AG04450 (cell line): ENCODE measurements at regions not wholly inside any gene's neighbourhood (a gene's known extent, or its start where the extent isn't known, plus 50 kb on each side); places are given as distances from the start of the nearest gene placed in this dataset.

Experiments
- CTCF ChIA-PET: fragments of 300-600, 350-600 bp; formaldehyde crosslinking; extraction: SDS; loops from one replicate; lab custom pipeline; 2022; ENCODE audit warnings: antibody characterized with exemption, inconsistent platforms; lab: Charles Lee
- POLR2A ChIA-PET: fragments of 350-600 bp; formaldehyde crosslinking; extraction: SDS; loops from one replicate; lab custom pipeline; 2021; ENCODE audit warnings: antibody characterized with exemption, inconsistent platforms; lab: Yijun Ruan, JAX
- DNase-seq: peaks from one replicate; pipeline ENCODE4 v3.0.0-alpha.2; 2011; ENCODE audit warnings: low read depth, low spot score
- H3K27ac ChIP-seq: one replicate; pipeline ENCODE4 v1.5.1; 2012; ENCODE audit warnings: low read depth, low read length, control low read depth
- H3K27me3 ChIP-seq: one replicate; pipeline ENCODE4 v1.6.0; 2012; ENCODE audit warnings: low read length; ENCODE audit not compliant: control insufficient read depth, insufficient read depth
- H3K4me3 ChIP-seq: 2 replicates; pipeline ENCODE4 v1.5.1; 2011; ENCODE audit warnings: mild to moderate bottlenecking, low read depth, low read length, control low read depth
- H3K9me3 ChIP-seq: 2 replicates; pipeline ENCODE4 v1.5.1; 2012; ENCODE audit warnings: low read length; ENCODE audit not compliant: control insufficient read depth, insufficient read depth
- TF ChIP-seq, protein P1 (sequence below): IDR thresholded peaks from 2 replicates; pipeline ENCODE4 v1.5.1; 2011; ENCODE audit warnings: low read depth, low read length, control low read depth, inconsistent platforms

DNA sequence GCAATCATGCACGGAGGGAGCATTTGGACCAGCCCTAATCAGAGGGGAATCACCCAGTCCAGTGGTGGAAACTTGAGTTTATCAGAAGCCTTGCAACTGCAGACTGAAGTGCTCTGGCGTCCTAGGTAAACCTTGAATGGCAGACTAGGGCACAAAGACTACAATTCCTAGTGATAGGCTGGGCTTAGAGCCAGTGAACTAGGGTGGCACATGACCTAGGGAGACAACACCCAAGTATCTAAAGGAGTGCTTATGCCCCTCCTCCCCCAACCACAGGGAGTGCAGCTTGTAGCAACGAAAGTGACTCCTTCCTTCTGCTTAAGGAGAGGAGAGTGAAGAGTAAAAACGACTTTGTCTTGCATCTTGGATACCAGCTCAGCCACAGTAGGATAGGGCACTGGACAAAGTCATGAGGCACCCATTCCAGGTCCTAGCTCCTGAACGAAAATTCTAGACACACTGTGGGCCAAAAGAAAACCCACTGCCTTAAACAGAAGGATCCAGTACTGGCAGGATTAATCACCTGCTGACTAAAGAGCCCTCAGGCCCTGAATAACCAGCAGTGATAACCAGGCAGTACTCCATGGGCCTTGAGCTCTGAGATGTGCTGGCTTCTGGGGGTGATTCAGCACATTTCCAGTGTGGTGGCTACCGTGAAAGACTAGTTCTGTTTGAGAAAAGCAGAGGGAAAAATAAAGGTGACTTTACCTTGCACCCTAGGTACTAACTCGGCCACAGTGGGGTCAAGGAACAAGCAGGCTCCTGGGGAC is 58.7 kb upstream of the STARD8 start:
- ChIA-PET CTCF (interaction anchor here (1.6 kb wide), 1 partner anchor 10 kb away, joined by 7 read pairs; no protein-coding TSS in a partner anchor), POLR2A (no interaction called here)
- no peak for DNase-seq
- Histone ChIP-seq H3K27ac (no peak overlapping the region), H3K4me3 (no peak overlapping the region), H3K27me3 (no peaks in the 10 kb centered on the region), H3K9me3 (no peaks in the 10 kb centered on the region)
- TF ChIP-seq, protein P1, sequence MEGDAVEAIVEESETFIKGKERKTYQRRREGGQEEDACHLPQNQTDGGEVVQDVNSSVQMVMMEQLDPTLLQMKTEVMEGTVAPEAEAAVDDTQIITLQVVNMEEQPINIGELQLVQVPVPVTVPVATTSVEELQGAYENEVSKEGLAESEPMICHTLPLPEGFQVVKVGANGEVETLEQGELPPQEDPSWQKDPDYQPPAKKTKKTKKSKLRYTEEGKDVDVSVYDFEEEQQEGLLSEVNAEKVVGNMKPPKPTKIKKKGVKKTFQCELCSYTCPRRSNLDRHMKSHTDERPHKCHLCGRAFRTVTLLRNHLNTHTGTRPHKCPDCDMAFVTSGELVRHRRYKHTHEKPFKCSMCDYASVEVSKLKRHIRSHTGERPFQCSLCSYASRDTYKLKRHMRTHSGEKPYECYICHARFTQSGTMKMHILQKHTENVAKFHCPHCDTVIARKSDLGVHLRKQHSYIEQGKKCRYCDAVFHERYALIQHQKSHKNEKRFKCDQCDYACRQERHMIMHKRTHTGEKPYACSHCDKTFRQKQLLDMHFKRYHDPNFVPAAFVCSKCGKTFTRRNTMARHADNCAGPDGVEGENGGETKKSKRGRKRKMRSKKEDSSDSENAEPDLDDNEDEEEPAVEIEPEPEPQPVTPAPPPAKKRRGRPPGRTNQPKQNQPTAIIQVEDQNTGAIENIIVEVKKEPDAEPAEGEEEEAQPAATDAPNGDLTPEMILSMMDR = no peak

DNA sequence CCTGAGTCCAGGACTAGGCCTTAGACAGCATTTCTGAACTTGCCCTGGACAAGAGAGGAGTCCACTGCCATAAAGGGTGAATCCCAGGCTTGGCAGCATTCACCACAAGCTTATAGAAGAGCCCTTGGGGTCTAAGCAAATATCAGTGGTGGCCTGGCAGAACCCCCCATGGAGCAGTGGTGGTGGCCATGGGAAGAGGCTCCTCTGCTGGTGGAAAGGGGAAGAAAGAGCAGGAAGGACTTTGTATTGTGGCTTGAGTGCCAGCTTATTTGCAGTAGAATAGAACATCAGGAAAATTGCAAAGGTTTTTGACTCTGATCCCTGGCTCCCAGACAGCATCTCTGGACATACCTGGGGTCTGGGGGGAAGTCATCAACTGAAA is 58.1 kb upstream of the STARD8 start:
- ChIA-PET CTCF (interaction anchor here (1.6 kb wide), 1 partner anchor 10 kb away, joined by 7 read pairs; no protein-coding TSS in a partner anchor), POLR2A (no interaction called here)
- no peak overlapping the region for H3K27ac ChIP-seq
- DNase-seq = no peak
- H3K27me3 ChIP-seq = no peaks in the 10 kb centered on the region
- H3K4me3 ChIP-seq = no peak overlapping the region
- TF ChIP-seq, protein P1 = no peak
- H3K9me3 ChIP-seq = no peaks in the 10 kb centered on the region

DNA sequence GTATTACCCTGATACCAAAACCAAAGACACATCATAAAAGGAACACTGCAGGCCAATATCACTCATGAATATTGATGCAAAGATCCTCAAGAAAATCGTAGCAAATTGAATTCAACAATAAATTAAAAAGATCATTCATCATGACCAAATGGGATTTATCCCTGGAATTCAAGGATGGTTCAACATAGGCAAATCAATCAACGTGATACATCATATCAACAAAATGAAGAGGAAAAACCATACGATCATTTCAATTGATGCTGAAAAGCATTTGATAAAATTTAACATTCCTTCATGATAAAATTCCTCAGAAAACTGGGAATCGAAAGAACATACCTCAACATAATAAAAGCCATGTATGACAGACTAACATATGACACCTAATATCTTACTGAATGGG is 52.7 kb upstream of the STARD8 start:
- DNase-seq = no peak
- TF ChIP-seq, protein P1 = no peak
- ChIA-PET CTCF (no interaction called here), POLR2A (no interaction called here)
- Histone ChIP-seq H3K27ac (no peak overlapping the region), H3K9me3 (no peaks in the 10 kb centered on the region), H3K4me3 (no peak overlapping the region), H3K27me3 (no peaks in the 10 kb centered on the region)

DNA sequence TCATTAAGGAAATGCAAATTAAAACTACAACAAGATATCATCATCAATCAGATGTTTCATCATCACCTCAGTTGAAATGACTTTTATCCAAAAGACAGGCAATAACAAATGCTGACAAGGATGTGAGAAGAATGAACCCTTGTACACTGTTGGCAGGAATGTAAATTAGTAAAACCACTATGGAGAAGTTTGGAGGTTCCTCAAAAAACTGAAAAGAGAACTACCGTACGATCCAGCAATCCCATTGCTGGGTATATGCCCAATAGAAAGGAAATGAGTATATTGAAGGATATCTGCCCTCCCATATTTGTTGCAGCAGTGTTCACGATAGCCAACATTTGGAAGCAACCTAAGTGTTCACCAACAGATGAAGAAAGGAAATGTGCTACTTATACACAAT is 50.6 kb upstream of the STARD8 start:
- TF ChIP-seq, protein P1 = no peak
- H3K4me3 ChIP-seq = no peak overlapping the region

More for the DNA sequence above, 50.6 kb upstream of the STARD8 start:
- Histone ChIP-seq H3K9me3 (no peaks in the 10 kb centered on the region), H3K27me3 (no peaks in the 10 kb centered on the region), H3K27ac (no peak overlapping the region)
- no peak for DNase-seq
- POLR2A ChIA-PET = no interaction called here
- CTCF ChIA-PET = no interaction called here
